ENCODE measurements at regions not wholly inside any gene's neighbourhood (a gene's known extent, or its start where the extent isn't known, plus 50 kb on each side); places are given as distances from the start of the nearest gene placed in this dataset.

DNA sequence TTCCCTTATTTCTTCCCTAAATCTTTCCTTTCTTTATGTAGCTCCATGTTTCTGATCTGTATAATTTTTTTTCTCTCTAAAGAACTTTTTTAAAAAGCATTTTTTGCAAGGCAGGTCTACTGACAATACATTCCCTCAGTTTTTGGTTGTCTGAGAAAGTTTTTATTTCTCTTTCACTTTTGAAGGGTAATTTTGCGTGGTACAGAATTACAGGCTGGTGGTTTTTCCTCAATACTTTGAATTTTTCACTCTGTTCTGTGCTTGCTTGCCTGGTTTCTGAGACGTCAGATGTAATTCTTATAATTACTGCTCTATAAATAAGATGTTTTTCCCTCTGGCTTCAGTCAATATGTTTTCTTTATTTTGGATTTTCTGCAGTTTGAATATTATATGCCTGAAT lies 205.4 kb upstream of the VSTM2A start:
- no peaks in the 10 kb centered on the region for H3K9me3 ChIP-seq
- DNase-seq (no peak), ATAC-seq (no peak)
- H3K36me3 ChIP-seq, result no peaks in the 10 kb centered on the region
- no peaks in the 10 kb centered on the region for H3K27me3 ChIP-seq (ENCODE audit: low read depth)
- no peak overlapping the region for H3K4me3 ChIP-seq
- no peak overlapping the region for H3K27ac ChIP-seq
- intact Hi-C loops (cut with DNase I), result no loop called here
- H3K4me1 ChIP-seq, result no peaks in the 10 kb centered on the region
- TF ChIP-seq, protein P1, sequence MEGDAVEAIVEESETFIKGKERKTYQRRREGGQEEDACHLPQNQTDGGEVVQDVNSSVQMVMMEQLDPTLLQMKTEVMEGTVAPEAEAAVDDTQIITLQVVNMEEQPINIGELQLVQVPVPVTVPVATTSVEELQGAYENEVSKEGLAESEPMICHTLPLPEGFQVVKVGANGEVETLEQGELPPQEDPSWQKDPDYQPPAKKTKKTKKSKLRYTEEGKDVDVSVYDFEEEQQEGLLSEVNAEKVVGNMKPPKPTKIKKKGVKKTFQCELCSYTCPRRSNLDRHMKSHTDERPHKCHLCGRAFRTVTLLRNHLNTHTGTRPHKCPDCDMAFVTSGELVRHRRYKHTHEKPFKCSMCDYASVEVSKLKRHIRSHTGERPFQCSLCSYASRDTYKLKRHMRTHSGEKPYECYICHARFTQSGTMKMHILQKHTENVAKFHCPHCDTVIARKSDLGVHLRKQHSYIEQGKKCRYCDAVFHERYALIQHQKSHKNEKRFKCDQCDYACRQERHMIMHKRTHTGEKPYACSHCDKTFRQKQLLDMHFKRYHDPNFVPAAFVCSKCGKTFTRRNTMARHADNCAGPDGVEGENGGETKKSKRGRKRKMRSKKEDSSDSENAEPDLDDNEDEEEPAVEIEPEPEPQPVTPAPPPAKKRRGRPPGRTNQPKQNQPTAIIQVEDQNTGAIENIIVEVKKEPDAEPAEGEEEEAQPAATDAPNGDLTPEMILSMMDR (IDR thresholded peaks at IDR 0.05), result no peak

DNA sequence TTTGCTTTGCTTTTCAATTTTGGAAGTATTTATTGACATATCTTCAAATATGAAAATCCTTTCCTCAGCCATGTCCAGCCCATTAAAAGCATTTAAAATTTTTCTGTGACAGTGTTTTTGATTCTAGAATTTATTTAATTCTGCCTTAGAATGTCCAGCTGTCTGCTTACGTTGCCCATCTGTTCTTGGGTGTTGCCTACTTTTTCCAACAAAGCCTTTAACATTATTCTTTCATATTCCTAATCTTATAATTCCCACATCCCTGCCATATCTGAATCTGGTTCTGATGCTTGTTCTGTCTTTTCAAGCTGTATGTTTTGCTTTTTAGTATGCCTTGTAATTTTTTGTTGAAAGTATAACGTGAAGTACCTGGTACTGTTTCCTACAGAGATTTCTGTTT lies 204.7 kb upstream of the VSTM2A start:
- TF ChIP-seq, protein P1 (IDR thresholded peaks at IDR 0.05), result no peak
- Histone ChIP-seq H3K36me3 (no peaks in the 10 kb centered on the region), H3K27ac (no peak overlapping the region), H3K9me3 (no peaks in the 10 kb centered on the region), H3K4me3 (no peak overlapping the region), H3K27me3 (ENCODE audit: low read depth) (no peaks in the 10 kb centered on the region), H3K4me1 (no peaks in the 10 kb centered on the region)
- intact Hi-C loops (cut with DNase I), result no loop called here
- ATAC-seq (no peak), DNase-seq (no peak)

DNA sequence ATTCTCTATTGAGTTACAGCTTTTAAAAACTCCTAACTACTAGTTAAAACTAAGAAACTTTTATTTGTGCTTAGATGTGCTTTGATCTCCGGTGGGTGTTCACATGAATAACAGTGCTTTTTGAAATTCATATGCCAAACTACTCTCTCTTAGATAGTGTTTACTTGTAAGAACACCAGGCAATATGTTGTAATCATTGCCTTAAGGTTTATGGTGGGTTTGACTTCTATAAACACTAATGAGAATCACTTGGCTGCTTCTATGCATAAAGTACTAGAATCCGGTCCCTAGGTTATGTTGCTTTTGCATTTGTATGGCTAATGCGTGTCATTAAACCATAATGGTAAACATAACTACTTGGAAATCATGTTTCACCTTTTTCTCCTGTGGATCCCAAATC lies 203.9 kb upstream of the VSTM2A start:
- ATAC-seq (no peak), DNase-seq (no peak)

DNA sequence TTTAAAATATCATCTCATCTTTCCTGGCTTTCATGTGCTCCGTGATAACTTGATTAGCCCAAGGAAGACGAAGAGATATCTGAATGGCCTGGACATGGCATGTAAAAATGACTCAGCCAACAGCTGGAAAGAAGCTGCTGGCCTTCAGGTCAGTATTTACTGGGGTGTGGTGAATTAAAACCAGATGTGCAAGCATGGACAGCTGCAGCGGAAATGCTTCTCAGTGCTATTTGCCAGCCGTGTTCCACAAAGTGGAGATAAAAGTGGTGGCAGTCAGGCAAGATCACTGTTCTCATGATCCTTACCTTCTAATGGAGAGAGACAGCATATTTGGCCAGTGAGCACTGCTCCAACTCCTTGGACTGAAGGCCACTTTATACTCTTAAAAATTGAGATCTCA lies 203.1 kb upstream of the VSTM2A start:
- Histone ChIP-seq H3K4me1 (no peaks in the 10 kb centered on the region), H3K27me3 (ENCODE audit: low read depth) (no peaks in the 10 kb centered on the region), H3K9me3 (no peaks in the 10 kb centered on the region), H3K36me3 (no peaks in the 10 kb centered on the region), H3K4me3 (no peak overlapping the region), H3K27ac (no peak overlapping the region)
- intact Hi-C loops (cut with DNase I), result no loop called here
- ATAC-seq (peak; percentile 21 to 35), DNase-seq (no peak)
- TF ChIP-seq, protein P1 (IDR thresholded peaks at IDR 0.05), result no peak

More for the DNA sequence above, 203.9 kb upstream of the VSTM2A start:
- Histone ChIP-seq H3K4me3 (no peak overlapping the region), H3K9me3 (no peaks in the 10 kb centered on the region), H3K27me3 (ENCODE audit: low read depth) (no peaks in the 10 kb centered on the region), H3K4me1 (no peaks in the 10 kb centered on the region), H3K36me3 (no peaks in the 10 kb centered on the region), H3K27ac (no peak overlapping the region)
- TF ChIP-seq, protein P1 (IDR thresholded peaks at IDR 0.05), result no peak
- intact Hi-C loops (cut with DNase I), result no loop called here

DNA sequence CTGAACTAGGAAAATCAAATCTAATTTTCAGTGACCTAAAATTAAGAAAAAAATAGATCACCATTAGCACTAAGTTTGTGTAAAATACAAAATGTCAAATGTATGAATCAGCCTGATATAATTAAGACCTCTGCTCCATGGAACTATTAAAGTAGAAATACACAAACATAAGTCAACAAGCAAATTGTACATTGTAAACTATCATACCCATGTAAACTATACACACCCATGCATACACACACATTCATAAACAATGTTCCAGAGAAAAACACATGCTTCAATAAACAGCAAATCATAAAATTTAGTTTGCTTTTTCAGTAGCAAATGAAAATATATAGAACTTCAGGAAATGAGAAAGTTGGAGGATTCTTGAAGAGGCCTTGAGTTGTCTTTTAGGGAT lies 199.7 kb upstream of the VSTM2A start:
- intact Hi-C loops (cut with DNase I), result no loop called here
- TF ChIP-seq, protein P1 (IDR thresholded peaks at IDR 0.05), result no peak
- H3K36me3 ChIP-seq, result no peaks in the 10 kb centered on the region
- no peaks in the 10 kb centered on the region for H3K27me3 ChIP-seq (ENCODE audit: low read depth)
- ATAC-seq (no peak), DNase-seq (no peak)
- H3K27ac ChIP-seq, result no peak overlapping the region
- H3K9me3 ChIP-seq, result no peaks in the 10 kb centered on the region
- H3K4me1 ChIP-seq, result no peaks in the 10 kb centered on the region
- H3K4me3 ChIP-seq, result no peak overlapping the region

DNA sequence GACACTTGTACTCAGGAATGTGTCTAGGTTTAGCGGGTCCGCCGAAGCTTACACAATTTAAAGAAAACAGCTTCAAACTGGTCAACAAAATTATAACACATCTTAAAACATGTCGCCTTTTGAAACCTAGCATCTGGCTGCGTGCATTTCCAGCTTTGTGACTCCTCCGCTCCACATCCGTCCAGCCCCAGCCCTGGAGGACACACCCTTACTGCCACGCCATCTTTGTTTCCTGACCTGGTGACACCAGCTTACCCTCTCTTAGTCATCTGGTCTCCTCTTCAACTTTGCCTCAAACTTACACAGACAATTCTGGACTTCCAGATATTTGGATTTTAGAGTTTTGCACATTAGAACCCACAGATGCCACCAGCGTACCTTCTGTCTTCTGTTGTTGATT lies 198.7 kb upstream of the VSTM2A start:
- no peak for DNase-seq
- no peaks in the 10 kb centered on the region for H3K9me3 ChIP-seq
- TF ChIP-seq, protein P1 (IDR thresholded peaks at IDR 0.05), result no peak
- no peak overlapping the region for H3K27ac ChIP-seq
- H3K4me3 ChIP-seq, result no peak overlapping the region
- no peaks in the 10 kb centered on the region for H3K4me1 ChIP-seq
- intact Hi-C loops (cut with DNase I), result no loop called here
- no peak for ATAC-seq
- H3K36me3 ChIP-seq, result no peaks in the 10 kb centered on the region
- no peaks in the 10 kb centered on the region for H3K27me3 ChIP-seq (ENCODE audit: low read depth)
